Activated CD8-positive, alpha-beta memory T cell treated with anti-CD3 and anti-CD28 coated beads for 24 hours (primary cell): ENCODE measurements at regions not wholly inside any gene's neighbourhood (a gene's known extent, or its start where the extent isn't known, plus 50 kb on each side); places are given as distances from the start of the nearest gene placed in this dataset.

Experiments used
- DNase-seq: peaks from one replicate; pipeline ENCODE4 v3.0.0-alpha.2; 2020

GRCh38 chr13:59522652-59523051 is 641.1 kb downstream of the DIAPH3 start:
- DNase-seq, result no peak

- no peak for DNase-seq
These were observed 636.2 kb downstream of the DIAPH3 start for GRCh38 chr13:59527500-59527899.

GRCh38 chr13:59531571-59532091 is 632.1 kb downstream of the DIAPH3 start:
- DNase-seq, result no peak

- DNase-seq, result no peak
These were observed 631.3 kb downstream of the DIAPH3 start for GRCh38 chr13:59532405-59532804.

GRCh38 chr13:59533561-59534555 is 629.9 kb downstream of the DIAPH3 start:
- no peak for DNase-seq

GRCh38 chr13:59534806-59535205 is 628.9 kb downstream of the DIAPH3 start:
- no peak for DNase-seq

- DNase-seq, result no peak
These were observed 626.2 kb downstream of the DIAPH3 start for GRCh38 chr13:59537500-59537899.

GRCh38 chr13:59538512-59538911 is 625.2 kb downstream of the DIAPH3 start:
- no peak for DNase-seq

- DNase-seq, result no peak
These were observed 621.4 kb downstream of the DIAPH3 start for GRCh38 chr13:59542303-59542702.

- DNase-seq, result no peak
These were observed 620.3 kb downstream of the DIAPH3 start for GRCh38 chr13:59543418-59543817.

- DNase-seq, result no peak
These were observed 618.7 kb downstream of the DIAPH3 start for GRCh38 chr13:59545007-59545406.

GRCh38 chr13:59546178-59546577 is 617.5 kb downstream of the DIAPH3 start:
- DNase-seq, result no peak

GRCh38 chr13:59547950-59548349 is 615.8 kb downstream of the DIAPH3 start:
- DNase-seq, result no peak

- DNase-seq, result no peak
These were observed 600.8 kb downstream of the DIAPH3 start for GRCh38 chr13:59562924-59563323.

GRCh38 chr13:59566561-59566960 is 597.2 kb downstream of the DIAPH3 start:
- DNase-seq, result no peak

- DNase-seq, result no peak
These were observed 595.4 kb downstream of the DIAPH3 start for GRCh38 chr13:59568306-59568705.

GRCh38 chr13:59570204-59570603 is 593.5 kb downstream of the DIAPH3 start:
- DNase-seq, result no peak

- DNase-seq, result no peak
These were observed 579.6 kb downstream of the DIAPH3 start for GRCh38 chr13:59584101-59584500.

GRCh38 chr13:59584761-59585670 is 578.7 kb downstream of the DIAPH3 start:
- DNase-seq, result no peak

- DNase-seq, result no peak
These were observed 576.7 kb downstream of the DIAPH3 start for GRCh38 chr13:59587030-59587429.

GRCh38 chr13:59587971-59588716 is 575.6 kb downstream of the DIAPH3 start:
- DNase-seq, result no peak

GRCh38 chr13:59588717-59589067 is 575.0 kb downstream of the DIAPH3 start:
- no peak for DNase-seq

GRCh38 chr13:59601993-59602392 is 561.7 kb downstream of the DIAPH3 start:
- no peak for DNase-seq
